Loucy (cell line): ENCODE measurements at regions not wholly inside any gene's neighbourhood (a gene's known extent, or its start where the extent isn't known, plus 50 kb on each side); places are given as distances from the start of the nearest gene placed in this dataset.

Source experiments
- H2AFZ ChIP-seq: fragments of 200-600 bp; sonication (generic); 2 replicates; pipeline ENCODE4 v1.6.0; 2016; ENCODE audit warnings: antibody characterized with exemption, mild to moderate bottlenecking, low read length, moderate library complexity
- H3F3A ChIP-seq: fragments of 200-600 bp; 2 replicates; pipeline ENCODE4 v1.6.0; 2016; ENCODE audit warnings: antibody characterized with exemption, low read depth, mild to moderate bottlenecking
- H3K27me3 ChIP-seq: fragments of 200-600 bp; sonication (generic); 2 replicates; pipeline ENCODE4 v1.6.1; 2014; ENCODE audit warnings: low read length, mild to moderate bottlenecking; ENCODE audit not compliant: insufficient read depth, poor library complexity, severe bottlenecking
- H3K36me3 ChIP-seq: fragments of 200-600 bp; sonication (generic); 2 replicates; pipeline ENCODE4 v1.6.1; 2016; ENCODE audit warnings: low read length; ENCODE audit not compliant: insufficient read depth
- H3K4me1 ChIP-seq: fragments of 200-600 bp; sonication (generic); 2 replicates; pipeline ENCODE4 v1.5.1; 2014; ENCODE audit warnings: low read length, mild to moderate bottlenecking; ENCODE audit not compliant: insufficient read depth, poor library complexity, severe bottlenecking
- H3K4me2 ChIP-seq: fragments of 200-600 bp; sonication (generic); 2 replicates; pipeline ENCODE4 v1.6.0; 2014; ENCODE audit warnings: antibody characterized with exemption, low read length, low read depth, mild to moderate bottlenecking; ENCODE audit not compliant: poor library complexity, severe bottlenecking
- H3K4me3 ChIP-seq: fragments of 200-600 bp; sonication (generic); 2 replicates; pipeline ENCODE4 v1.5.1; 2014; ENCODE audit warnings: low read length, mild to moderate bottlenecking, mixed read lengths; ENCODE audit not compliant: poor library complexity, severe bottlenecking
- H3K79me2 ChIP-seq: fragments of 200-600 bp; sonication (generic); 2 replicates; pipeline ENCODE4 v1.6.1; 2014; ENCODE audit warnings: low read length; ENCODE audit not compliant: insufficient read depth
- H3K9ac ChIP-seq: fragments of 200-600 bp; sonication (generic); 2 replicates; pipeline ENCODE4 v1.6.0; 2014; ENCODE audit warnings: mild to moderate bottlenecking, low read depth, low read length, moderate library complexity; ENCODE audit not compliant: poor library complexity, severe bottlenecking
- H3K9me2 ChIP-seq: fragments of 200-600 bp; sonication (generic); replicated peaks from 2 replicates; pipeline ENCODE4 v1.6.1; 2016; ENCODE audit warnings: low read depth, low read length, mixed read lengths
- H3K9me3 ChIP-seq: fragments of 200-600 bp; sonication (generic); 2 replicates; pipeline ENCODE4 v1.6.1; 2014; ENCODE audit warnings: mild to moderate bottlenecking, antibody characterized with exemption, low read length, low read depth; ENCODE audit not compliant: insufficient read depth
- H4K20me1 ChIP-seq: fragments of 200-600 bp; sonication (generic); 2 replicates; pipeline ENCODE4 v1.6.0; 2014; ENCODE audit warnings: antibody characterized with exemption, low read length, mild to moderate bottlenecking; ENCODE audit not compliant: insufficient read depth, poor library complexity, severe bottlenecking
- CTCF ChIP-seq: fragments of 200-600 bp; sonication (generic); conservative IDR thresholded peaks from 2 replicates; pipeline ENCODE4 v1.5.1; 2014; ENCODE audit warnings: mild to moderate bottlenecking, antibody characterized with exemption, low read length
- EZH2phosphoT487 ChIP-seq: fragments of 200-600 bp; IDR thresholded peaks from 2 replicates; pipeline ENCODE4 v1.6.1; 2018; ENCODE audit warnings: antibody characterized with exemption, mild to moderate bottlenecking, moderate library complexity, borderline replicate concordance

- no peak overlapping the region for H3K4me3 ChIP-seq
- H4K20me1 ChIP-seq = no peaks in the 10 kb centered on the region
- H3K27me3 ChIP-seq = no peaks in the 10 kb centered on the region
- no peak overlapping the region for H3K9ac ChIP-seq
- no peaks in the 10 kb centered on the region for H3K79me2 ChIP-seq
- H3K4me2 ChIP-seq = no peak overlapping the region
- no peaks in the 10 kb centered on the region for H3K4me1 ChIP-seq
- no peaks in the 10 kb centered on the region for H3K36me3 ChIP-seq
- TF ChIP-seq EZH2phosphoT487 (no peak), CTCF (no peak)
- no peaks in the 10 kb centered on the region for H3F3A ChIP-seq
- no peaks in the 10 kb centered on the region for H3K9me3 ChIP-seq
- no peak overlapping the region for H2AFZ ChIP-seq
- no peaks in the 10 kb centered on the region for H3K9me2 ChIP-seq
Observed at GRCh38 chr3:168295027-168295426, 199.3 kb upstream of the GOLIM4 start.

- no peak for TF ChIP-seq CTCF
- no peaks in the 10 kb centered on the region for H3K36me3 ChIP-seq
- H3K79me2 ChIP-seq = no peaks in the 10 kb centered on the region
- H4K20me1 ChIP-seq = no peaks in the 10 kb centered on the region
- no peak overlapping the region for H3K9ac ChIP-seq
- no peaks in the 10 kb centered on the region for H3K9me3 ChIP-seq
- no peaks in the 10 kb centered on the region for H3F3A ChIP-seq
- no peaks in the 10 kb centered on the region for H3K9me2 ChIP-seq
- no peaks in the 10 kb centered on the region for H3K27me3 ChIP-seq
- no peaks in the 10 kb centered on the region for H3K4me1 ChIP-seq
- no peak overlapping the region for H2AFZ ChIP-seq
- H3K4me3 ChIP-seq = no peak overlapping the region
- H3K4me2 ChIP-seq = no peak overlapping the region
Observed at GRCh38 chr3:168292296-168292695, 196.6 kb upstream of the GOLIM4 start.

- no peaks in the 10 kb centered on the region for H3K36me3 ChIP-seq
- H3F3A ChIP-seq = no peaks in the 10 kb centered on the region
- no peaks in the 10 kb centered on the region for H3K9me3 ChIP-seq
- no peaks in the 10 kb centered on the region for H3K27me3 ChIP-seq
- H3K79me2 ChIP-seq = no peaks in the 10 kb centered on the region
- no peaks in the 10 kb centered on the region for H4K20me1 ChIP-seq
- H3K4me3 ChIP-seq = no peak overlapping the region
- H3K9me2 ChIP-seq = no peaks in the 10 kb centered on the region
- H3K4me1 ChIP-seq = no peaks in the 10 kb centered on the region
- H3K9ac ChIP-seq = no peak overlapping the region
- H3K4me2 ChIP-seq = no peak overlapping the region
- no peak overlapping the region for H2AFZ ChIP-seq
- TF ChIP-seq EZH2phosphoT487 (no peak), CTCF (no peak)
Observed at GRCh38 chr3:168289471-168290008, 193.8 kb upstream of the GOLIM4 start.
